Parathyroid adenoma (tissue), 2 donors: ENCODE measurements at regions not wholly inside any gene's neighbourhood (a gene's known extent, or its start where the extent isn't known, plus 50 kb on each side); places are given as distances from the start of the nearest gene placed in this dataset.

Experiments used
- H2AFZ ChIP-seq: fragments of 300-600 bp; sonication (generic); one replicate; pipeline ENCODE4 v1.7.0; 2017; ENCODE audit warnings: antibody characterized with exemption, mild to moderate bottlenecking
- H3K27ac ChIP-seq: fragments of 300-600 bp; sonication (generic); one replicate; pipeline ENCODE4 v1.7.0; 2017
- H3K27me3 ChIP-seq: fragments of 300-600 bp; sonication (generic); one replicate; pipeline ENCODE4 v1.7.0; 2017; ENCODE audit warnings: low read length; ENCODE audit not compliant: control insufficient read depth, insufficient read depth
- H3K36me3 ChIP-seq: fragments of 300-600 bp; sonication (generic); one replicate; pipeline ENCODE4 v1.7.0; 2017; ENCODE audit warnings: low read length; ENCODE audit not compliant: control insufficient read depth, insufficient read depth
- H3K4me1 ChIP-seq: fragments of 300-600 bp; sonication (generic); one replicate; pipeline ENCODE4 v1.7.0; 2017; ENCODE audit warnings: control low read depth
- H3K4me2 ChIP-seq: fragments of 300-600 bp; sonication (generic); one replicate; pipeline ENCODE4 v1.7.0; 2017; ENCODE audit warnings: low read length
- H3K4me3 ChIP-seq: fragments of 300-600 bp; sonication (generic); one replicate; pipeline ENCODE4 v1.7.0; 2017; ENCODE audit warnings: low read depth, low read length
- H3K79me2 ChIP-seq: fragments of 300-600 bp; sonication (generic); one replicate; pipeline ENCODE4 v1.7.0; 2017; ENCODE audit warnings: control low read depth
- H3K9ac ChIP-seq: fragments of 300-600 bp; sonication (generic); one replicate; pipeline ENCODE4 v1.7.0; 2017; ENCODE audit warnings: mild to moderate bottlenecking
- H3K9me3 ChIP-seq: fragments of 300-600 bp; sonication (generic); one replicate; pipeline ENCODE4 v1.7.0; 2017; ENCODE audit warnings: low read length; ENCODE audit not compliant: control insufficient read depth
- TF ChIP-seq, protein P1 (sequence below): fragments of 300-600 bp; sonication (generic); IDR thresholded peaks from one replicate; pipeline ENCODE4 v1.7.0; 2017; ENCODE audit warnings: antibody characterized with exemption, mild to moderate bottlenecking
- donor health status: primary hyperparathyroidism.

DNA sequence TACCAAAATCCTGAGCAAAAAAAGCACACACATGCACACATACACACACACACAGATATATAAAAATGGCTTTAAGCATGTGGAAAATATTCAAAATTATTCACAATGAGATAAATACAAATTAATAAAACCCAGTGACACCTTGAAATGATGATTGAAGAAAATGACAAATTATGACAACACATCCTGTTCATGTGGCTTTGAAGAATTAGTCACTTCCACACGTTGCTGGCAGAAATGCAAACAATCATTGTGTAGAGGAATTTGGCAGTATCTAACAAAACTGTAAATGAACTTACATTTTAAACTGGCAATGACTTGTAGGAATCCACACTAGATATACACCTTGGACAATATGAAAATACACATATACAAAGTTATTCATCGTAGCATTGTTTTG, 95.8 kb upstream of the RGPD4 start:
- H3K27ac ChIP-seq, result no peak overlapping the region
- no peaks in the 10 kb centered on the region for H3K27me3 ChIP-seq
- no peaks in the 10 kb centered on the region for H3K36me3 ChIP-seq
- H3K79me2 ChIP-seq, result no peaks in the 10 kb centered on the region
- TF ChIP-seq, protein P1, sequence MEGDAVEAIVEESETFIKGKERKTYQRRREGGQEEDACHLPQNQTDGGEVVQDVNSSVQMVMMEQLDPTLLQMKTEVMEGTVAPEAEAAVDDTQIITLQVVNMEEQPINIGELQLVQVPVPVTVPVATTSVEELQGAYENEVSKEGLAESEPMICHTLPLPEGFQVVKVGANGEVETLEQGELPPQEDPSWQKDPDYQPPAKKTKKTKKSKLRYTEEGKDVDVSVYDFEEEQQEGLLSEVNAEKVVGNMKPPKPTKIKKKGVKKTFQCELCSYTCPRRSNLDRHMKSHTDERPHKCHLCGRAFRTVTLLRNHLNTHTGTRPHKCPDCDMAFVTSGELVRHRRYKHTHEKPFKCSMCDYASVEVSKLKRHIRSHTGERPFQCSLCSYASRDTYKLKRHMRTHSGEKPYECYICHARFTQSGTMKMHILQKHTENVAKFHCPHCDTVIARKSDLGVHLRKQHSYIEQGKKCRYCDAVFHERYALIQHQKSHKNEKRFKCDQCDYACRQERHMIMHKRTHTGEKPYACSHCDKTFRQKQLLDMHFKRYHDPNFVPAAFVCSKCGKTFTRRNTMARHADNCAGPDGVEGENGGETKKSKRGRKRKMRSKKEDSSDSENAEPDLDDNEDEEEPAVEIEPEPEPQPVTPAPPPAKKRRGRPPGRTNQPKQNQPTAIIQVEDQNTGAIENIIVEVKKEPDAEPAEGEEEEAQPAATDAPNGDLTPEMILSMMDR, result no peak
- no peaks in the 10 kb centered on the region for H3K9me3 ChIP-seq
- H2AFZ ChIP-seq, result no peak overlapping the region
- no peak overlapping the region for H3K4me3 ChIP-seq
- no peak overlapping the region for H3K9ac ChIP-seq
- no peaks in the 10 kb centered on the region for H3K4me1 ChIP-seq
- no peak overlapping the region for H3K4me2 ChIP-seq

DNA sequence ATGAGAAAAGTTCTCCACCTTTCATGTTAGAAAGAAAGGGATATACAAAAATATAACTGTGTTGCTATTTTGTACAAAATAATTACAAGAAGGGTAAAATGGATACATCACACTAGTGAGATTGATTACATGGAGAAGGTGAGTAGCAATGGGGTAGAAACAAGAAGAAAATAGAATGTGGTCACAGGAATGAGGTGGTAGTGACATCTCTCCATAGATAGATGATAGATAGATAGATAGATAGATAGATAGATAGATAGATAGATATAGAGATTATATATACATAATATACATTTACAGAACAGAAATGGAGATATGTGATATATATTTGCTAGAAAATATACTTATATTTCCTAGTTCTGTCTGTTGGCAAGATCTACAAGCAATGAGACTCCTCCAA, 95.3 kb upstream of the RGPD4 start:
- Histone ChIP-seq H3K9me3 (no peaks in the 10 kb centered on the region), H3K27me3 (no peaks in the 10 kb centered on the region), H3K4me1 (no peaks in the 10 kb centered on the region), H3K36me3 (no peaks in the 10 kb centered on the region), H2AFZ (no peak overlapping the region), H3K79me2 (no peaks in the 10 kb centered on the region), H3K9ac (no peak overlapping the region), H3K4me3 (no peak overlapping the region), H3K27ac (no peak overlapping the region), H3K4me2 (no peak overlapping the region)
- TF ChIP-seq, protein P1, result no peak

DNA sequence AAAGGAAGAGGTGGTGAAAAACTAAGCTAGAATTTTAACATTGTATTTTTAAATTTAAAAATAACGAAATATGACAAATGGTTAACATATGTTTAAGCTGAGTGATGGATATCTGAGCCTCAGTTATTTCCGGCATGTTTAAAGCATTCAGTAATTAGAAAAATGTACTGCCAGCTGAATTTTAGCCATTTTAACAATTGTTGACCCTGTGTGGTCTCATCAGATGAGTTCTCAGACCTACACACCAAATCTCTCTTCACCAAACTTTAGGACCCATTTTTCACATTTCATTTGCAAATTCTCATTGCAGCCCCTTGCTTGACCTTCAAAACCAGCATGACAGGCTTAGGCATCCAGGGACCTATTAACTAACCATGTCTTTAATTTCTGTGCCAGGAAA, 91.5 kb upstream of the RGPD4 start:
- Histone ChIP-seq H3K4me2 (no peak overlapping the region), H3K36me3 (no peaks in the 10 kb centered on the region), H3K4me3 (no peak overlapping the region), H3K79me2 (no peaks in the 10 kb centered on the region), H3K9ac (no peak overlapping the region), H2AFZ (no peak overlapping the region), H3K27me3 (no peaks in the 10 kb centered on the region), H3K9me3 (no peaks in the 10 kb centered on the region), H3K4me1 (no peaks in the 10 kb centered on the region), H3K27ac (no peak overlapping the region)
- TF ChIP-seq, protein P1, result no peak

DNA sequence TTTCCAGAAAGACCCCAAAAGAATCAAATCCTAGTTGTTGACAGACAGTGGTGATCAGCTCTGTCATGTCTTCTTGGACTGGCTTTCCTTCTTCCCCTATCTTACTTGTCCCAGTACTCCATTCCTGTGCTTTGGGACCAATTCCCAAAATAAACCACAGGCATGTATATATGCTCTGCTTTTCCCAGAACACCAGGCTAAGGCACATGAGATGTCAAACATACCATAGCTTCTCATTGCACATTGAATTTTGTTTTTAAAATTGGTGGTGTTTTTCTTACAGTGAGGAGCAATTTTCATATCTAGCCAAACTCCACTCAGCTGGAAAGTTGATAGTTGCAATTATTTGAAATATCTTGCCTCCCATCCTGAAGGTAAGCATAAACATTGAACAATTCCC, 88.9 kb upstream of the RGPD4 start:
- Histone ChIP-seq H3K79me2 (no peaks in the 10 kb centered on the region), H3K4me1 (no peaks in the 10 kb centered on the region), H3K9me3 (no peaks in the 10 kb centered on the region), H3K27ac (no peak overlapping the region), H3K4me2 (no peak overlapping the region), H3K36me3 (no peaks in the 10 kb centered on the region), H3K27me3 (no peaks in the 10 kb centered on the region), H2AFZ (no peak overlapping the region), H3K9ac (no peak overlapping the region), H3K4me3 (no peak overlapping the region)
- TF ChIP-seq, protein P1, result no peak

DNA sequence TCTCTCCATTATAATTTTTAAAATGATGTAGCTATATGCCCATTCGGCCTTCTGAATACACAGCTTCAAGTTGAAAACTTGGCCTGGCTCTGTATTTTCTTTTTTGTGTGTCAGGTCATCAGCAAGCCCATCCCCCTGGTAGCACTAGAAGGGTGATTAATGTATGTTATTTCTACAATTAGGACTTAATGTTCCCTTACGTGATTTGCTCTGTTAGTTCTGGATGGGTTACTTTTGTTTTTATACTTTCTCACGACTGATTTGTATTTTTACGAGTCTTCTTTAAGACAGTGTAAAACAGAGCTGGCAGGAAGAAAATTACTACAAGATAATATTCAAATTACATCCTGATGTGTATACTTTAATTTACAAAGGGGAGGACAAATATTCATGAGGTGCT, 88.4 kb upstream of the RGPD4 start:
- Histone ChIP-seq H3K4me1 (no peaks in the 10 kb centered on the region), H3K27me3 (no peaks in the 10 kb centered on the region), H3K36me3 (no peaks in the 10 kb centered on the region), H3K4me2 (no peak overlapping the region), H2AFZ (no peak overlapping the region), H3K27ac (no peak overlapping the region), H3K9me3 (no peaks in the 10 kb centered on the region), H3K9ac (no peak overlapping the region), H3K79me2 (no peaks in the 10 kb centered on the region), H3K4me3 (no peak overlapping the region)
- TF ChIP-seq, protein P1, result no peak
